ENCODE measurements at regions not wholly inside any gene's neighbourhood (a gene's known extent, or its start where the extent isn't known, plus 50 kb on each side); places are given as distances from the start of the nearest gene placed in this dataset.

DNA sequence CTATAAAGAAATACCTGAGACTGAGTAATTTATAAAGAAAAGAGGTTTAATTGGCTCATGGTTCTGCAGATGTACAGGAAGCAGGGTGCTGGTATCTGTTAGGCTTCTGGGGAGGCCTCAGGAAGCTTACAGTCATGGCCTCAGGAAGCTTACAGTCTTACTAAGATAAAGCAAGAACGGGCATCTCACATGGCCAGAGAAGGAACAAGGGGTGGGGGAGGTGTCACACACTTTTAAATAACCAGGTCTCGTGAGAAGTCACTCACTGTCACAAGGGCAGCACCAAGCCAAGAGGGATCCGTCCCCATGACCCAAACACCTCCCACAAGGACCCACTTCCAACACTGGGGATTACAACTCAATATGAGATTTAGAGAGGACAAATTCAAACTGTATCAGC is 192.8 kb upstream of the B3GAT1 start:
- intact Hi-C loops (cut with micrococcal nuclease): no loop called here

GRCh38 chr11:134599299-134599771 is 187.3 kb upstream of the B3GAT1 start:
- intact Hi-C loops (cut with micrococcal nuclease): no loop called here

More for the DNA sequence above, 192.8 kb upstream of the B3GAT1 start:
- Histone ChIP-seq H3K27ac (replicated peaks) (no peak overlapping the region), H3K4me1 (no peaks in the 10 kb centered on the region), H3K36me3 (no peaks in the 10 kb centered on the region), H3K4me3 (no peak overlapping the region), H3K27me3 (ENCODE audit: low read depth) (peaks cover 89% of the 10 kb centered on the region), H3K9me3 (replicated peaks) (peaks cover 7% of the 10 kb centered on the region)
- no peak for DNase-seq
- TF ChIP-seq CTCF (IDR thresholded peaks at IDR 0.05; ENCODE audit: borderline replicate concordance): no peak

GRCh38 chr11:134598368-134598767 is 186.3 kb upstream of the B3GAT1 start:
- Histone ChIP-seq H3K9me3 (replicated peaks) (peaks cover 7% of the 10 kb centered on the region), H3K27ac (replicated peaks) (no peak overlapping the region), H3K27me3 (ENCODE audit: low read depth) (peaks cover 67% of the 10 kb centered on the region), H3K4me1 (no peaks in the 10 kb centered on the region), H3K36me3 (no peaks in the 10 kb centered on the region), H3K4me3 (no peak overlapping the region)
- no peak for DNase-seq
- intact Hi-C loops (cut with micrococcal nuclease): no loop called here
- TF ChIP-seq CTCF (IDR thresholded peaks at IDR 0.05; ENCODE audit: borderline replicate concordance): no peak

More at GRCh38 chr11:134599299-134599771, 187.3 kb upstream of the B3GAT1 start:
- Histone ChIP-seq H3K36me3 (no peaks in the 10 kb centered on the region), H3K9me3 (replicated peaks) (no peaks in the 10 kb centered on the region), H3K4me3 (no peak overlapping the region), H3K4me1 (no peaks in the 10 kb centered on the region), H3K27ac (replicated peaks) (no peak overlapping the region), H3K27me3 (ENCODE audit: low read depth) (peaks cover 64% of the 10 kb centered on the region)
- DNase-seq: no peak
- no peak for TF ChIP-seq CTCF (IDR thresholded peaks at IDR 0.05; ENCODE audit: borderline replicate concordance)

DNA sequence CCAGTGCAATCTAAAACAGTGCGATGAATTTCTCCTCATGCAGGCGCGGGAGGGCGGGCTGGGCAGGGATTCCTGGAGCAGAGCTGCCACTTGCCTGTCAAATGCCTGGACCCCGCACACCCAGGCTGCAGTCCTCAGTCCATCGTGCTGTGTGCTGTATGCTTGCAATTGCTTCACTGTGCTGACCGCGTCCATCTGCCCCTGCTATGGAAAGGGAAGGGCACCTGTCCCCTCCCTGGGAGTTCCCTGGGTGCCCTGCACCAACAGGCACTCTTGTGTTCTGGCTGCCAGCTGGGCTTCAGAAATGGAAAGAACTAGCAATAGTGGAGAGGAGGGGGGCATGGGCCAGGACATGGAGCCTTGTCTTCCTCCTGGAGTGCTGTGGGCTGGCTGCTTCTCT is 185.4 kb upstream of the B3GAT1 start:
- TF ChIP-seq CTCF (IDR thresholded peaks at IDR 0.05; ENCODE audit: borderline replicate concordance): no peak
- peaks cover 67% of the 10 kb centered on the region for H3K27me3 ChIP-seq (ENCODE audit: low read depth)
- H3K9me3 ChIP-seq (replicated peaks): peaks cover 16% of the 10 kb centered on the region
- no peak overlapping the region for H3K27ac ChIP-seq (replicated peaks)
- no peaks in the 10 kb centered on the region for H3K36me3 ChIP-seq
- intact Hi-C loops (cut with micrococcal nuclease): no loop called here
- H3K4me3 ChIP-seq: no peak overlapping the region
- DNase-seq: no peak
- H3K4me1 ChIP-seq: no peaks in the 10 kb centered on the region

DNA sequence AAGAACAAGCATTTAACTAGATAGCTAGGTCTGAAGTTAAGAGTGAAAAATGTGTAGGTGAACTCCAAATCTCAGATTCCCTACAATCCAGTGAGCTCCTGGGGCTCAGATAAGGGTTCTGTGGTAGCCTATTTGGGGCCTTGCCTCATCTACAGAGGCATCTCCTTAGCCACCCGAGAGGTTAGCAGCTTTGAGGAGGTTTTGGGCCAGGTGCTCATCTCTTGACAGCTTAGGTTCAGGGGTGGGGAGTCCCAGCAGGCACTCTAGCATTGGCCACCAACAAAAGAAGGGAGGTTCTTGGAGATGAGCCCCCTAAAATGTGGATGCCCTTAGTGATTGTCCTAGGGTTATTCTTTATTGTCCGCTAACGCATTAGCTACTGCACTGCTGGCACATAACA is 184.4 kb upstream of the B3GAT1 start:
- DNase-seq: no peak
- no peaks in the 10 kb centered on the region for H3K4me1 ChIP-seq
- no peak overlapping the region for H3K27ac ChIP-seq (replicated peaks)
- H3K36me3 ChIP-seq: no peaks in the 10 kb centered on the region
- no peak overlapping the region for H3K4me3 ChIP-seq
- H3K27me3 ChIP-seq (ENCODE audit: low read depth): peaks cover 67% of the 10 kb centered on the region
- H3K9me3 ChIP-seq (replicated peaks): peaks cover 17% of the 10 kb centered on the region
- TF ChIP-seq CTCF (IDR thresholded peaks at IDR 0.05; ENCODE audit: borderline replicate concordance): no peak
- intact Hi-C loops (cut with micrococcal nuclease): no loop called here

Measured in left ventricle myocardium inferior (tissue), 1 donor.